Stimulated activated CD8-positive, alpha-beta memory T cell treated with anti-CD3 and anti-CD28 coated beads, Interleukin-4, amount 100 ng/mL, for 24 hours (primary cell): ENCODE measurements at regions not wholly inside any gene's neighbourhood (a gene's known extent, or its start where the extent isn't known, plus 50 kb on each side); places are given as distances from the start of the nearest gene placed in this dataset.
A peak's percentile ranks its signal among the peaks of the same experiment; 100 is the strongest.

Experiments
- DNase-seq: peaks from one replicate; pipeline ENCODE4 v3.0.0-alpha.2; 2020; ENCODE audit warnings: low read depth

- DNase-seq: no peak
Measured at GRCh38 chr14:73780896-73781295, 66.7 kb upstream of the PNMA1 start.

- DNase-seq: no peak
Measured at GRCh38 chr14:73780391-73780790, 66.2 kb upstream of the PNMA1 start.

- DNase-seq: no peak
Measured at GRCh38 chr14:73778736-73779135, 64.6 kb upstream of the PNMA1 start.

- no peak for DNase-seq
Measured at GRCh38 chr14:73777420-73777819, 63.2 kb upstream of the PNMA1 start.

GRCh38 chr14:73776194-73776537 lies 62.0 kb upstream of the PNMA1 start:
- DNase-seq: no peak

GRCh38 chr14:73775339-73776193 lies 61.4 kb upstream of the PNMA1 start:
- DNase-seq: no peak

- no peak for DNase-seq
Measured at GRCh38 chr14:73774671-73775070, 60.5 kb upstream of the PNMA1 start.

GRCh38 chr14:73774241-73774570 lies 60.0 kb upstream of the PNMA1 start:
- no peak for DNase-seq

- no peak for DNase-seq
Measured at GRCh38 chr14:73773441-73774240, 59.5 kb upstream of the PNMA1 start.

- DNase-seq: peak; percentile 73
Measured at GRCh38 chr14:73771848-73772638, 57.9 kb upstream of the PNMA1 start.

GRCh38 chr14:73770977-73771847 lies 57.0 kb upstream of the PNMA1 start:
- no peak for DNase-seq

- no peak for DNase-seq
Measured at GRCh38 chr14:73768107-73768506, 53.9 kb upstream of the PNMA1 start.

GRCh38 chr14:73764406-73765280 lies 50.5 kb upstream of the PNMA1 start:
- DNase-seq: no peak
